Fibroblast of villous mesenchyme (primary cell): ENCODE measurements at regions not wholly inside any gene's neighbourhood (a gene's known extent, or its start where the extent isn't known, plus 50 kb on each side); places are given as distances from the start of the nearest gene placed in this dataset.

Source experiments
- DNase-seq: peaks from one replicate; pipeline ENCODE4 v3.0.0-alpha.2; 2010; ENCODE audit warnings: low read depth
- H3K4me3 ChIP-seq: 2 replicates; pipeline ENCODE4 v1.5.1; 2011; ENCODE audit warnings: low read depth, mild to moderate bottlenecking, low read length
- CTCF ChIP-seq: IDR thresholded peaks from 2 replicates; pipeline ENCODE4 v1.5.1; 2012; ENCODE audit warnings: low read depth, mild to moderate bottlenecking, low read length; ENCODE audit not compliant: insufficient read depth

GRCh38 chr9:99425124-99425523 is 203.0 kb downstream of the SEC61B start:
- no peak for TF ChIP-seq CTCF
- H3K4me3 ChIP-seq, result no peak overlapping the region
- no peak for DNase-seq

- H3K4me3 ChIP-seq, result no peak overlapping the region
- TF ChIP-seq CTCF, result no peak
- DNase-seq, result no peak
These were observed 204.1 kb downstream of the SEC61B start for GRCh38 chr9:99425923-99426842.

- no peak for DNase-seq
- TF ChIP-seq CTCF, result no peak
- no peak overlapping the region for H3K4me3 ChIP-seq
These were observed 205.2 kb downstream of the SEC61B start for GRCh38 chr9:99427260-99427659.

GRCh38 chr9:99430301-99430700 is 208.2 kb downstream of the SEC61B start:
- no peak for TF ChIP-seq CTCF
- no peak overlapping the region for H3K4me3 ChIP-seq
- no peak for DNase-seq

GRCh38 chr9:99431103-99431502 is 209.0 kb downstream of the SEC61B start:
- DNase-seq, result no peak
- TF ChIP-seq CTCF, result no peak
- no peak overlapping the region for H3K4me3 ChIP-seq

- no peak for DNase-seq
- no peak overlapping the region for H3K4me3 ChIP-seq
- no peak for TF ChIP-seq CTCF
These were observed 210.0 kb downstream of the SEC61B start for GRCh38 chr9:99432075-99432474.
